SK-N-SH (cell line): ENCODE measurements at regions not wholly inside any gene's neighbourhood (a gene's known extent, or its start where the extent isn't known, plus 50 kb on each side); places are given as distances from the start of the nearest gene placed in this dataset.
A peak's percentile ranks its signal among the peaks of the same experiment; 100 is the strongest.

Experiments used
- CTCF ChIA-PET: fragments of 300-600, 350-600 bp; formaldehyde crosslinking; extraction: SDS; loops from one replicate; lab custom pipeline; 2021; lab: Yijun Ruan, JAX
- POLR2A ChIA-PET: fragments of 350-600 bp; sonication (Branson Sonifier 250); formaldehyde crosslinking; extraction: SDS; loops from one replicate; lab custom pipeline; 2020; ENCODE audit warnings: antibody characterized with exemption, inconsistent platforms; lab: Yijun Ruan, JAX
- DNase-seq: peaks from one replicate; pipeline ENCODE4 v3.0.0; 2012
- H2AFZ ChIP-seq: fragments of 200-600 bp; sonication (generic); 2 replicates; pipeline ENCODE4 v1.8.1; 2016; ENCODE audit warnings: antibody characterized with exemption, mild to moderate bottlenecking, low read depth
- H3F3A ChIP-seq: fragments of 200-600 bp; sonication (generic); replicated peaks from 2 replicates; pipeline ENCODE3; 2016; ENCODE audit warnings: antibody characterized with exemption, mild to moderate bottlenecking; ENCODE audit not compliant: insufficient read depth
- H3K27ac ChIP-seq, 2 experiments: fragments of 200-500 bp in 1 of 2; fragments of 200-600 bp in 1 of 2; sonication (Bioruptor generic) in 1 of 2; sonication (generic), shearing (Covaris generic) in 1 of 2; 2 replicates each; pipeline versions ENCODE4 v1.5.1 to v1.6.1; 2014 to 2016; ENCODE audit warnings: low read depth in 2 of 2, inconsistent platforms in 1 of 2, low read length in 1 of 2, mild to moderate bottlenecking in 1 of 2, mixed read lengths in 1 of 2
- H3K27me3 ChIP-seq: fragments of 200-600 bp; sonication (generic), shearing (Covaris generic); 2 replicates; pipeline ENCODE4 v1.6.1; 2016; ENCODE audit warnings: mixed run types; ENCODE audit not compliant: insufficient read depth
- H3K36me3 ChIP-seq, 2 experiments: fragments of 200-500 bp in 1 of 2; fragments of 200-600 bp in 1 of 2; sonication (Bioruptor generic) in 1 of 2; sonication (generic) in 1 of 2; replicated peaks in 1 of 2; 2 replicates each; pipeline versions ENCODE3 to v1.5.1; 2014 to 2016; ENCODE audit warnings: low read length in 1 of 2, mild to moderate bottlenecking in 1 of 2; ENCODE audit not compliant: insufficient read depth in 2 of 2, control insufficient read depth in 1 of 2
- H3K4me1 ChIP-seq, 2 experiments: fragments of 200-500 bp in 1 of 2; fragments of 200-600 bp in 1 of 2; sonication (Bioruptor generic) in 1 of 2; sonication (generic), shearing (Covaris generic) in 1 of 2; 2 replicates each; pipeline versions ENCODE4 v1.5.1 to v1.6.1; 2014 to 2016; ENCODE audit warnings: low read depth in 1 of 2, low read length in 1 of 2, mixed run types in 1 of 2; ENCODE audit not compliant: insufficient read depth in 2 of 2, control insufficient read depth in 1 of 2
- H3K4me2 ChIP-seq: fragments of 200-600 bp; sonication (generic), shearing (Covaris generic); 2 replicates; pipeline ENCODE4 v1.6.1; 2017; ENCODE audit warnings: mixed run types
- H3K4me3 ChIP-seq, 2 experiments: fragments of 200-500 bp in 1 of 2; fragments of 200-600 bp in 1 of 2; sonication (Bioruptor generic) in 1 of 2; sonication (generic), shearing (Covaris generic) in 1 of 2; 2 replicates each; pipeline versions ENCODE4 v1.5.1 to v1.8.1; 2014 to 2016; ENCODE audit warnings: low read depth in 2 of 2, inconsistent platforms in 1 of 2, low read length in 1 of 2, mild to moderate bottlenecking in 1 of 2, mixed read lengths in 1 of 2, moderate library complexity in 1 of 2
- H3K79me2 ChIP-seq: fragments of 200-600 bp; sonication (generic); 2 replicates; pipeline ENCODE4 v1.8.1; 2017; ENCODE audit warnings: mild to moderate bottlenecking; ENCODE audit not compliant: insufficient read depth
- H3K9ac ChIP-seq: fragments of 200-600 bp; sonication (generic); 2 replicates; pipeline ENCODE4 v1.6.1; 2017; ENCODE audit warnings: mixed run types
- H3K9me2 ChIP-seq: fragments of 200-600 bp; sonication (generic); 2 replicates; pipeline ENCODE4 v1.6.1; 2017; ENCODE audit warnings: mixed run types
- H3K9me3 ChIP-seq: fragments of 200-600 bp; sonication (generic); 2 replicates; pipeline ENCODE4 v1.6.1; 2017; ENCODE audit warnings: mixed run types, mild to moderate bottlenecking, moderate library complexity
- H4K20me1 ChIP-seq: fragments of 200-600 bp; sonication (generic); 2 replicates; pipeline ENCODE4 v1.6.1; 2017; ENCODE audit warnings: mild to moderate bottlenecking, mixed run types; ENCODE audit not compliant: insufficient read depth
- CHD2 ChIP-seq: fragments of 150-350 bp; IDR thresholded peaks from 2 replicates; pipeline ENCODE4 v1.6.1; 2018; ENCODE audit warnings: low read length; ENCODE audit not compliant: partially characterized antibody
- ELF1 ChIP-seq: IDR thresholded peaks from 2 replicates; pipeline ENCODE4 v1.4.0; 2012
- EP300 ChIP-seq, 2 experiments: IDR thresholded peaks; 2 replicates each; pipeline versions ENCODE4 v1.4.0 to v1.6.1; 2012; ENCODE audit warnings: borderline replicate concordance in 1 of 2, low read depth in 1 of 2, low read length in 1 of 2
- EZH2phosphoT487 ChIP-seq: fragments of 200-600 bp; sonication (generic); IDR thresholded peaks from 2 replicates; pipeline ENCODE4 v1.6.1; 2017; ENCODE audit warnings: low read depth, mixed run types, mild to moderate bottlenecking, antibody characterized with exemption, moderate library complexity, borderline replicate concordance
- FOSL2 ChIP-seq: IDR thresholded peaks from 2 replicates; pipeline ENCODE4 v1.4.0; 2012; ENCODE audit warnings: low read depth, mild to moderate bottlenecking, moderate library complexity, borderline replicate concordance
- JUND ChIP-seq: IDR thresholded peaks from 2 replicates; pipeline ENCODE4 v1.4.0; 2012
- MEF2A ChIP-seq: IDR thresholded peaks from 2 replicates; pipeline ENCODE4 v1.4.0; 2012; ENCODE audit warnings: low read depth, borderline replicate concordance
- POLR2AphosphoS5 ChIP-seq: IDR thresholded peaks from 2 replicates; pipeline ENCODE4 v1.6.1; 2012; ENCODE audit warnings: low read depth, low read length
- RCOR1 ChIP-seq: fragments of 150-350 bp; IDR thresholded peaks from 2 replicates; pipeline ENCODE4 v1.6.1; 2017; ENCODE audit warnings: antibody characterized with exemption, low read length
- RXRA ChIP-seq: IDR thresholded peaks from 2 replicates; pipeline ENCODE4 v1.4.0; 2012; ENCODE audit warnings: low read depth, mild to moderate bottlenecking, borderline replicate concordance
- TCF12 ChIP-seq: IDR thresholded peaks from 2 replicates; pipeline ENCODE4 v1.4.0; 2012
- TF ChIP-seq, protein P1 (sequence below): fragments of 150-350 bp; IDR thresholded peaks from 2 replicates; pipeline ENCODE4 v1.6.1; 2017; ENCODE audit warnings: antibody characterized with exemption, low read length, low read depth, borderline replicate concordance
- TF ChIP-seq, protein P2 (sequence below): fragments of 150-350 bp; IDR thresholded peaks from 2 replicates; pipeline ENCODE4 v1.6.1; 2016; ENCODE audit warnings: mild to moderate bottlenecking, low read depth, low read length
- TF ChIP-seq, protein P3 (sequence below): IDR thresholded peaks from 2 replicates; pipeline ENCODE4; 2012
- TF ChIP-seq, protein P4 (sequence below): IDR thresholded peaks from 2 replicates; pipeline ENCODE4 v1.4.0; 2012; ENCODE audit warnings: low read depth, borderline replicate concordance
- TF ChIP-seq, protein P5 (sequence below): IDR thresholded peaks from 2 replicates; pipeline ENCODE4 v1.4.0; 2012; ENCODE audit warnings: low read depth

DNA sequence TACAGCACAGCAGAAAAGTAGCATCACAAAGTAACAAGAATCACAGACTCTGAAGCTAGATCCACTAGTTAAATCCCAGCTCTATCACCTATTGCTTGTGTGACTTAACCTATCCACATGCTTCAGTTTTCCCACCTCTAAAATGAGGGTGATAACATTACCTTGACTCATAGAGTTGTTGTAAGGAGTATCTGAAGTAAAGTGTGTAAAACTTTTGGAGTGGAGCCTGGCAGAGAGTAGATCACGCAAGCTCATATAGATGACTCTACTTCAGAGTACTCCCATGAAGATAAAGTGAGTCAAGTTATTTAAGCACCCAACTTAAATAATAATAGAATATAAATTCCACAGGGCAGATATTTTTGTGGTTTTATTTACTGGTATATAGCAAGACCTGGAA, 94.5 kb upstream of the FER start (continued):
- TF ChIP-seq EZH2phosphoT487, result no peak
- TF ChIP-seq, protein P1, sequence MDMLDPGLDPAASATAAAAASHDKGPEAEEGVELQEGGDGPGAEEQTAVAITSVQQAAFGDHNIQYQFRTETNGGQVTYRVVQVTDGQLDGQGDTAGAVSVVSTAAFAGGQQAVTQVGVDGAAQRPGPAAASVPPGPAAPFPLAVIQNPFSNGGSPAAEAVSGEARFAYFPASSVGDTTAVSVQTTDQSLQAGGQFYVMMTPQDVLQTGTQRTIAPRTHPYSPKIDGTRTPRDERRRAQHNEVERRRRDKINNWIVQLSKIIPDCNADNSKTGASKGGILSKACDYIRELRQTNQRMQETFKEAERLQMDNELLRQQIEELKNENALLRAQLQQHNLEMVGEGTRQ, result no peak
- TF ChIP-seq, protein P2, sequence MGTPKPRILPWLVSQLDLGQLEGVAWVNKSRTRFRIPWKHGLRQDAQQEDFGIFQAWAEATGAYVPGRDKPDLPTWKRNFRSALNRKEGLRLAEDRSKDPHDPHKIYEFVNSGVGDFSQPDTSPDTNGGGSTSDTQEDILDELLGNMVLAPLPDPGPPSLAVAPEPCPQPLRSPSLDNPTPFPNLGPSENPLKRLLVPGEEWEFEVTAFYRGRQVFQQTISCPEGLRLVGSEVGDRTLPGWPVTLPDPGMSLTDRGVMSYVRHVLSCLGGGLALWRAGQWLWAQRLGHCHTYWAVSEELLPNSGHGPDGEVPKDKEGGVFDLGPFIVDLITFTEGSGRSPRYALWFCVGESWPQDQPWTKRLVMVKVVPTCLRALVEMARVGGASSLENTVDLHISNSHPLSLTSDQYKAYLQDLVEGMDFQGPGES, result no peak
- TF ChIP-seq EP300 (IDR thresholded peaks at IDR 0.05; ENCODE audit: borderline replicate concordance in 1 of 2, low read depth in 1 of 2, low read length in 1 of 2), result no peak
- no peak for TF ChIP-seq MEF2A
- TF ChIP-seq, protein P3, sequence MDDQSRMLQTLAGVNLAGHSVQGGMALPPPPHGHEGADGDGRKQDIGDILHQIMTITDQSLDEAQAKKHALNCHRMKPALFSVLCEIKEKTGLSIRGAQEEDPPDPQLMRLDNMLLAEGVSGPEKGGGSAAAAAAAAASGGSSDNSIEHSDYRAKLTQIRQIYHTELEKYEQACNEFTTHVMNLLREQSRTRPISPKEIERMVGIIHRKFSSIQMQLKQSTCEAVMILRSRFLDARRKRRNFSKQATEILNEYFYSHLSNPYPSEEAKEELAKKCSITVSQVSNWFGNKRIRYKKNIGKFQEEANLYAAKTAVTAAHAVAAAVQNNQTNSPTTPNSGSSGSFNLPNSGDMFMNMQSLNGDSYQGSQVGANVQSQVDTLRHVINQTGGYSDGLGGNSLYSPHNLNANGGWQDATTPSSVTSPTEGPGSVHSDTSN, result no peak
- no peak for TF ChIP-seq POLR2AphosphoS5
- TF ChIP-seq, protein P4, sequence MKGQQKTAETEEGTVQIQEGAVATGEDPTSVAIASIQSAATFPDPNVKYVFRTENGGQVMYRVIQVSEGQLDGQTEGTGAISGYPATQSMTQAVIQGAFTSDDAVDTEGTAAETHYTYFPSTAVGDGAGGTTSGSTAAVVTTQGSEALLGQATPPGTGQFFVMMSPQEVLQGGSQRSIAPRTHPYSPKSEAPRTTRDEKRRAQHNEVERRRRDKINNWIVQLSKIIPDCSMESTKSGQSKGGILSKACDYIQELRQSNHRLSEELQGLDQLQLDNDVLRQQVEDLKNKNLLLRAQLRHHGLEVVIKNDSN, result no peak
- TF ChIP-seq RCOR1, result no peak
- no peak for TF ChIP-seq ELF1

DNA sequence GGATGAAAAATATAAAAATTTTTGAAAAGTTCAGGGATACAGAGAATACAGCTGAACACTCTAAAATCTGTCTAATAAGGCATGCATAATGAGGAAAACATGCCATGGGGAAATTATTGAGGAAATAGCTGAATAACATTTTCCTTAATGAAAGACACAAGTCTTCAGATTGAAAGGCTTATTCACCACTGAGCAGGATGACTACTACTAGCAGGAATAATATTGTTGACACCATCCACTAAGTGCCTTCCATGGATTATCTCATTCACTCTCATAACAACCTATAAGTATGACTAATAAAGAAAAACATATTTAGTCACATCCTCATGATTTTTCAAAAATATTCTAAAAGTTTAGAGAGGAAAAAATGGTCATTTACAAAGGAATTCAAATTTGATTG, 96.7 kb upstream of the FER start:
- H3K9me3 ChIP-seq, result no peaks in the 10 kb centered on the region
- no peak overlapping the region for H3K4me3 ChIP-seq
- no peak for DNase-seq
- H2AFZ ChIP-seq, result no peak overlapping the region
- H3F3A ChIP-seq, result peaks cover 16% of the 10 kb centered on the region
- H3K27ac ChIP-seq, result peak overlapping the region in 1 of 2 experiments; percentile 69; a peak in 2 of 4 replicates
- no peaks in the 10 kb centered on the region for H3K4me1 ChIP-seq
- no peaks in the 10 kb centered on the region for H3K27me3 ChIP-seq
- peaks cover 0 to 3% of the 10 kb centered on the region in 2 experiments for H3K36me3 ChIP-seq
- H3K9ac ChIP-seq, result no peak overlapping the region; the same call in 1 of the 2 replicates
- TF ChIP-seq, protein P3, result peak; percentile 7; the same call in 1 of the 2 replicates
- no peak for TF ChIP-seq EP300 (IDR thresholded peaks at IDR 0.05; ENCODE audit: borderline replicate concordance in 1 of 2, low read depth in 1 of 2, low read length in 1 of 2)
- TF ChIP-seq TCF12, result peak; percentile 48; the same call in 1 of the 2 replicates
- TF ChIP-seq, protein P5, sequence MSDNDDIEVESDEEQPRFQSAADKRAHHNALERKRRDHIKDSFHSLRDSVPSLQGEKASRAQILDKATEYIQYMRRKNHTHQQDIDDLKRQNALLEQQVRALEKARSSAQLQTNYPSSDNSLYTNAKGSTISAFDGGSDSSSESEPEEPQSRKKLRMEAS, result no peak
- peak; percentile 37; the same call in 1 of the 2 replicates for TF ChIP-seq FOSL2
- TF ChIP-seq RXRA, result no peak
- no peak for TF ChIP-seq CHD2
- no peak for TF ChIP-seq ELF1
- TF ChIP-seq, protein P4, result no peak
- no peak; the same call in 1 of the 2 replicates for TF ChIP-seq JUND
- H3K4me2 ChIP-seq, result no peak overlapping the region
- POLR2A ChIA-PET, result no interaction called here
- no peaks in the 10 kb centered on the region for H3K9me2 ChIP-seq
- no peaks in the 10 kb centered on the region for H3K79me2 ChIP-seq
- CTCF ChIA-PET, result interaction anchor here (0.8 kb wide), 1 partner anchor 8 kb away, joined by 4 read pairs; no protein-coding TSS in a partner anchor
- H4K20me1 ChIP-seq, result no peaks in the 10 kb centered on the region
